ENCODE measurements at regions not wholly inside any gene's neighbourhood (a gene's known extent, or its start where the extent isn't known, plus 50 kb on each side); places are given as distances from the start of the nearest gene placed in this dataset.

DNA sequence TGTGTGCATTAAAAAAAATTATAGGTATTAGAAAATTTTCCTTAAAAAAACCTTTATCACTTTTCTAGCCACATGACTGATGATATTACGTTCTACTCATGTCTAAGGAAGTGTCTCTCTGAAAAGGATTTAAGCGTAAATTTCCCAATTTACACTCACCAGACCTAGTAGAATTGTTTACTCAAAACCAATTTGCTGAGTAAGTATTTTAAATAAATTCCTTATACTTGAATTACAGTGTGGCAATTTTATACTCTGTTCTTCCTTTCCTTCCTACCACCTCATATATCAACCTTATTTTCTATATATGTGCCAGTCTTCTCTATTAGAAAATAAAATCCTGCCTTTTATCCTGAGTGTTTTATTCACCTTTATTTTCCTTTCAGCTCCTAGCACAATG is 1035.1 kb downstream of the TRHDE start (continued):
- TF ChIP-seq EGR1 (IDR thresholded peaks at IDR 0.05; ENCODE audit: low read depth in 2 of 2), result no peak

DNA sequence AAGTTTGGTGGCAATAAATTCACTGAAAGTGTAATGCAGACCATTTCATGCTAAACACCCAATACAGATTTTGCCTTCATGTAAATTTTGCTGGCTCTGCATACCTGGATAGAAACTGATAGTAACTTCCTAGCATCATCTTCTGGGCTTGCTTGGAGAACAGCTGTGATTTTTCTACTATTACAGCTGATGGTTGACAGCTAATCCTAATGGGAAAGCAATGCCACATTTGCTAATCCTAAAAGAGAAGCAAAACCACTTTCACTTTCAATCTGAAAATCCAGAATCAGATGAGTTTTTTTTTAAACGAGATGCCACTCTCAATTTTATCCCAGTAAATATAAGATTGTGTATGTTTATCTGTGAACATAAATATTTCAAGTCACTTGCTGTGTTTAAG is 1035.9 kb downstream of the TRHDE start:
- peak overlapping the region in 1 of 2 donors; percentile 37 for H3K9ac ChIP-seq (ENCODE audit: low read depth in 1 of 2, low read length in 2 of 2)
- TF ChIP-seq HNF4G (IDR thresholded peaks at IDR 0.05) (no peak), YY1 (IDR thresholded peaks at IDR 0.05) (peak; percentile 62)
- H3K4me3 ChIP-seq (ENCODE audit: low read depth in 1 of 3, low read length in 3 of 3), result peak overlapping the region in 2 of 3 donors; percentile 47 to 51
- H3K27ac ChIP-seq (ENCODE audit: low read depth in 1 of 2, low read length in 2 of 2), result no peak overlapping the region
- peaks cover 0 to 2% (median 0%) of the 10 kb centered on the region in 4 donors for H3K9me3 ChIP-seq (ENCODE audit: control insufficient read depth in 4 of 4, low read length in 3 of 4)
- WGBS, result 14% methylated on average over 1 of the region's 1 CpG
- H3K4me1 ChIP-seq (ENCODE audit: control insufficient read depth in 4 of 4, insufficient read depth in 4 of 4, low read length in 3 of 4), result peaks cover 0 to 3% (median 1%) of the 10 kb centered on the region in 4 donors
- H3K27me3 ChIP-seq (ENCODE audit: control insufficient read depth in 4 of 4, insufficient read depth in 4 of 4, low read length in 3 of 4), result no peaks in the 10 kb centered on the region
- DNase-seq (ENCODE audit: low spot score), result no peak
- no peaks in the 10 kb centered on the region for H3K36me3 ChIP-seq (ENCODE audit: control insufficient read depth in 4 of 4, insufficient read depth in 3 of 4, low read depth in 1 of 4, low read length in 3 of 4)

GRCh38 chr12:73308747-73309146 is 1036.6 kb downstream of the TRHDE start:
- Histone ChIP-seq H3K4me3 (ENCODE audit: low read depth in 1 of 3, low read length in 3 of 3) (no peak overlapping the region), H3K27me3 (ENCODE audit: control insufficient read depth in 4 of 4, insufficient read depth in 4 of 4, low read length in 3 of 4) (no peaks in the 10 kb centered on the region), H3K9ac (ENCODE audit: low read depth in 1 of 2, low read length in 2 of 2) (no peak overlapping the region), H3K4me1 (ENCODE audit: control insufficient read depth in 4 of 4, insufficient read depth in 4 of 4, low read length in 3 of 4) (peaks cover 0 to 3% (median 1%) of the 10 kb centered on the region in 4 donors), H3K27ac (ENCODE audit: low read depth in 1 of 2, low read length in 2 of 2) (no peak overlapping the region), H3K9me3 (ENCODE audit: control insufficient read depth in 4 of 4, low read length in 3 of 4) (peaks cover 0 to 2% (median 0%) of the 10 kb centered on the region in 4 donors), H3K36me3 (ENCODE audit: control insufficient read depth in 4 of 4, insufficient read depth in 3 of 4, low read depth in 1 of 4, low read length in 3 of 4) (no peaks in the 10 kb centered on the region)
- WGBS, result 55% methylated on average over 1 of the region's 1 CpG
- TF ChIP-seq JUND (IDR thresholded peaks at IDR 0.05) (peak; percentile 29 to 36), NR2F2 (IDR thresholded peaks at IDR 0.05) (no peak), ZBTB33 (IDR thresholded peaks at IDR 0.05) (no peak)
- no peak for DNase-seq (ENCODE audit: low spot score)

DNA sequence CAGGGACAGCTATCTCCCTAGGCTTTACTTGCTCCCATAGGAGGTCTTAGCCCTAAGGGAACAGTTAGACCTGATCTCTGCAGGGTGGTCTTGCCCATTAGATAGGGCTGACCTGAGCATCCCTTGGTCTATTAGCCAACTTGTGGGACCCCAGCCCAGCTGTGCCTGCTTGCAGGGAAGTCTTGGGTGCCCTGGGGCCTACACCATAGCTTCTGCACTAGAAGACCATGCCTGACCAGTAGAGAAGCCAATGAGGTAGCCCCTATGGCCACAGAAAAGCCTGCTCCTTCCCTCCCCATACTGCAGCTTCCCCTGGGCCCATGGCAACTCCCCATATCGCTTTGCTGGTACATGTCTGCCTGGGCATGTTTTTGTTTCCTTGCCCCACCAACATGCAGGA is 1049.1 kb downstream of the TRHDE start:
- Histone ChIP-seq H3K4me1 (ENCODE audit: control insufficient read depth in 4 of 4, insufficient read depth in 4 of 4, low read length in 3 of 4) (no peaks in the 10 kb centered on the region), H3K4me3 (ENCODE audit: low read depth in 1 of 3, low read length in 3 of 3) (no peak overlapping the region), H3K27me3 (ENCODE audit: control insufficient read depth in 4 of 4, insufficient read depth in 4 of 4, low read length in 3 of 4) (no peaks in the 10 kb centered on the region), H3K9me3 (ENCODE audit: control insufficient read depth in 4 of 4, low read length in 3 of 4) (peaks cover 0 to 12% (median 2%) of the 10 kb centered on the region in 4 donors), H3K36me3 (ENCODE audit: control insufficient read depth in 4 of 4, insufficient read depth in 3 of 4, low read depth in 1 of 4, low read length in 3 of 4) (no peaks in the 10 kb centered on the region), H3K9ac (ENCODE audit: low read depth in 1 of 2, low read length in 2 of 2) (no peak overlapping the region), H3K27ac (ENCODE audit: low read depth in 1 of 2, low read length in 2 of 2) (no peak overlapping the region)
- no peak for DNase-seq (ENCODE audit: low spot score)
- 88% methylated on average over 1 of the region's 1 CpG for WGBS
- TF ChIP-seq RXRA (IDR thresholded peaks at IDR 0.05), result no peak
- TF ChIP-seq FOXA2 (IDR thresholded peaks at IDR 0.05), result no peak
- no peak for TF ChIP-seq JUND (IDR thresholded peaks at IDR 0.05)
- TF ChIP-seq REST (IDR thresholded peaks at IDR 0.05), result no peak
- no peak for TF ChIP-seq RAD21 (IDR thresholded peaks at IDR 0.05)
- no peak for TF ChIP-seq CTCF (IDR thresholded peaks at IDR 0.05; ENCODE audit: low read depth, low read length, missing input control)
- no peak for TF ChIP-seq HNF4G (IDR thresholded peaks at IDR 0.05)
- no peak for TF ChIP-seq TAF1 (conservative IDR thresholded peaks at IDR 0.05)
- no peak for TF ChIP-seq MAX (IDR thresholded peaks at IDR 0.05)
- TF ChIP-seq SP1 (IDR thresholded peaks at IDR 0.05), result no peak
- TF ChIP-seq HNF4A (conservative IDR thresholded peaks at IDR 0.05), result no peak
- TF ChIP-seq EGR1 (IDR thresholded peaks at IDR 0.05; ENCODE audit: low read depth in 2 of 2), result no peak
- TF ChIP-seq FOXA1 (IDR thresholded peaks at IDR 0.05), result no peak
- TF ChIP-seq, protein P1, sequence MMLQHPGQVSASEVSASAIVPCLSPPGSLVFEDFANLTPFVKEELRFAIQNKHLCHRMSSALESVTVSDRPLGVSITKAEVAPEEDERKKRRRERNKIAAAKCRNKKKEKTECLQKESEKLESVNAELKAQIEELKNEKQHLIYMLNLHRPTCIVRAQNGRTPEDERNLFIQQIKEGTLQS (IDR thresholded peaks at IDR 0.05), result no peak
- TF ChIP-seq GABPA (IDR thresholded peaks at IDR 0.05 in 1 of 2, conservative IDR thresholded peaks at IDR 0.05 in 1 of 2), result no peak
- TF ChIP-seq NR2F2 (IDR thresholded peaks at IDR 0.05), result no peak
- TF ChIP-seq YY1 (IDR thresholded peaks at IDR 0.05), result no peak
